ENCODE measurements at regions not wholly inside any gene's neighbourhood (a gene's known extent, or its start where the extent isn't known, plus 50 kb on each side); places are given as distances from the start of the nearest gene placed in this dataset.

DNA sequence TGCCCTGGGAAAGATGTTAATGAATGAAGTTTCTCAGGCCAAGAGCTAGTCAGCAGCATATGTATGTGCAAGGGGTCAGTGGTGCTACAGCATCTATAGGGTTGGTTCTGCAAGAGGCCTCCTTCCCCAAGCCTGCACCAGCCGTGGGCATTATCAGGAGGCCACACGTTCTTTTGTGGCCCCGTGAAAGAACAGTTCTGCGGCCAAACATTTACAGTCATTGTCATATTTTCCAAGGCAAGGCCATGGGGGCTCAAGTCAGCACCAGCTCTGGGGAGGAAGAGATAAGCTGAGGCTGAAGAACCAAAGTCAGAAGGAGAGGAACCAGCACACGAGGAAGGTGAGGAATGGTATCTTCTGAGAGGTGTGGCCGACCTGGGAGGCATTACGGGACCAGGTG is 54.4 kb upstream of the TMEM72 start:
- TF ChIP-seq, protein P1, sequence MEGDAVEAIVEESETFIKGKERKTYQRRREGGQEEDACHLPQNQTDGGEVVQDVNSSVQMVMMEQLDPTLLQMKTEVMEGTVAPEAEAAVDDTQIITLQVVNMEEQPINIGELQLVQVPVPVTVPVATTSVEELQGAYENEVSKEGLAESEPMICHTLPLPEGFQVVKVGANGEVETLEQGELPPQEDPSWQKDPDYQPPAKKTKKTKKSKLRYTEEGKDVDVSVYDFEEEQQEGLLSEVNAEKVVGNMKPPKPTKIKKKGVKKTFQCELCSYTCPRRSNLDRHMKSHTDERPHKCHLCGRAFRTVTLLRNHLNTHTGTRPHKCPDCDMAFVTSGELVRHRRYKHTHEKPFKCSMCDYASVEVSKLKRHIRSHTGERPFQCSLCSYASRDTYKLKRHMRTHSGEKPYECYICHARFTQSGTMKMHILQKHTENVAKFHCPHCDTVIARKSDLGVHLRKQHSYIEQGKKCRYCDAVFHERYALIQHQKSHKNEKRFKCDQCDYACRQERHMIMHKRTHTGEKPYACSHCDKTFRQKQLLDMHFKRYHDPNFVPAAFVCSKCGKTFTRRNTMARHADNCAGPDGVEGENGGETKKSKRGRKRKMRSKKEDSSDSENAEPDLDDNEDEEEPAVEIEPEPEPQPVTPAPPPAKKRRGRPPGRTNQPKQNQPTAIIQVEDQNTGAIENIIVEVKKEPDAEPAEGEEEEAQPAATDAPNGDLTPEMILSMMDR (IDR thresholded peaks at IDR 0.05), result no peak
- H3K36me3 Mint-ChIP-seq (ENCODE audit: low read depth), result no peaks in the 10 kb centered on the region
- H3K27me3 Mint-ChIP-seq (ENCODE audit: low read depth), result peaks cover 6% of the 10 kb centered on the region
- no peak overlapping the region for H3K27ac Mint-ChIP-seq (ENCODE audit: unreplicated experiment)
- DNase-seq (ENCODE audit: low spot score), result no peak
- no peaks in the 10 kb centered on the region for H3K9me3 Mint-ChIP-seq (ENCODE audit: low read depth)
- no peak overlapping the region for H3K4me3 Mint-ChIP-seq (ENCODE audit: unreplicated experiment)
- peaks cover 15% of the 10 kb centered on the region for H3K4me1 Mint-ChIP-seq (ENCODE audit: low read depth)

DNA sequence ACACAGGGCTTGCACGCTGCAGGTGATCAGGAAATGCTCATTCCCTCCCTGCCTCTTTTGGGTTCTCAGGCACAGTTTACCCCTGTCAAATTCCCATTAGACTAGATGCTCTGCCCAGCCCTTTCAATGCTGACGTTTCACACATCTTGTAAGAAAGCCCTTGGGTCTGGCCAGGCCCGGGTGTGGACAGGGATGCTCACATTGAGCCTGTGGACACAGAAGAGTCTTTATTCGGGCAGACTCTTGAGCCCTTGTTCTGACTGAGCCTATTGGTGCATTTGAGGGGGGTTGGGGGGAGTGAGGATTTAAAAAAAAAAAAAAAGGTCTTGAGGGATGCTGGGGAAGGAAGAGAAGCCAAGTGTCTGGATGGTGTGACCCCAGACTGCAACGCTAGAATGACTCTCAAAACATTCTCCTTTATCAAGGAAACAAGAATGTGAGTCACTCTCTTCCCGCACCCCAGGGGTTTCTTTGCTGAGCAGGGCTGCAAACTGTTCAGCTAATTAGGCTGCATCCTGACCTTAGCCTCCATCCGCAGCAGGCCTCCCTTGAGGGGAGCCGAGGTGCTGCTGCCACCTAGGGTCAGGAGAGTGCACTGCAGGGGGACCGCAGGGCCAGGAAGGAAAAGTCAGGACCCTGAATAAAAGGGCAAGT is 53.6 kb upstream of the TMEM72 start:
- Mint-ChIP-seq H3K4me1 (ENCODE audit: low read depth) (peaks cover 20% of the 10 kb centered on the region), H3K27ac (ENCODE audit: unreplicated experiment) (no peak overlapping the region), H3K36me3 (ENCODE audit: low read depth) (no peaks in the 10 kb centered on the region), H3K27me3 (ENCODE audit: low read depth) (peaks cover 6% of the 10 kb centered on the region), H3K4me3 (ENCODE audit: unreplicated experiment) (no peak overlapping the region), H3K9me3 (ENCODE audit: low read depth) (no peaks in the 10 kb centered on the region)
- TF ChIP-seq, protein P1 (IDR thresholded peaks at IDR 0.05), result peak; percentile 99
- no peak for DNase-seq (ENCODE audit: low spot score)

DNA sequence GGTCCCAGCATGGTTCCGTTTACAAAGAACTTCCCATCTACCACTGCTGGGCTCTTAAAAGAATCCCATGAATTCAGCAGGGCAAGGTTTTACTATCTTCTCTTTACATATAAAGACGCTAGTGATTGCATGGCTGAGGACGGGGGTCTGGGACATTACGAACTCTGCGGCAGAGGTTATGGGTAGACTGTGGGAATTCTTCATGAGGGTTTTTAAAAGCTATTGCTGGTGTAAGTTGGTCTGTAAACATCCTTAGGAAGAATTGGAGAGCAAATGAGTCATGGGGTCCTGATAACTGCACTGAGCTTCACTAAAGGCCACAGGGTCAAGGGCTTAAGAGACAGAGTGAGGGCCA is 53.1 kb upstream of the TMEM72 start:
- TF ChIP-seq, protein P1 (IDR thresholded peaks at IDR 0.05), result peak; percentile 65
- H3K4me3 Mint-ChIP-seq (ENCODE audit: unreplicated experiment), result no peak overlapping the region
- H3K9me3 Mint-ChIP-seq (ENCODE audit: low read depth), result no peaks in the 10 kb centered on the region
- no peaks in the 10 kb centered on the region for H3K36me3 Mint-ChIP-seq (ENCODE audit: low read depth)
- H3K27ac Mint-ChIP-seq (ENCODE audit: unreplicated experiment), result no peak overlapping the region
- DNase-seq (ENCODE audit: low spot score), result no peak
- peaks cover 21% of the 10 kb centered on the region for H3K4me1 Mint-ChIP-seq (ENCODE audit: low read depth)
- H3K27me3 Mint-ChIP-seq (ENCODE audit: low read depth), result peaks cover 6% of the 10 kb centered on the region

DNA sequence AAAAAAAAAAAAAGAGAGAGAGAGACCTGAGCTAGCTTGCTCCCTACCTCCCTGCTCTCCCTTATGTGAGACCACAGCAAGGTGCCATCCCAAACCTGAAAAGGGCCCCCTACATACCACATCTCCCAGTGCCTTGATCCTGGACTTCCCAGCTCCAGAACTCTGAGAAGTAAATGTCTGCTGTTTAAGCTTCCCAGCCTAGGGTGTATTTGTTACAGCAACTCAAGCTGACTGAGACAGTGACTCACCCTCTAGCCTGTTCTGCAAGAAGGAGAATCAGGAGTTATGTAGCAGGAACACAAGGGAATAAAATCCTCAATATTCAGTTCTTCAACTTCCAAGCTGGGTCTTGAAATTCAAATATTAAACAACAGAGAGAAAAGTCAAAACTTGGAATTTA is 52.1 kb upstream of the TMEM72 start:
- Mint-ChIP-seq H3K27me3 (ENCODE audit: low read depth) (peaks cover 7% of the 10 kb centered on the region), H3K36me3 (ENCODE audit: low read depth) (no peaks in the 10 kb centered on the region), H3K4me3 (ENCODE audit: unreplicated experiment) (no peak overlapping the region), H3K27ac (ENCODE audit: unreplicated experiment) (no peak overlapping the region), H3K4me1 (ENCODE audit: low read depth) (peaks cover 21% of the 10 kb centered on the region), H3K9me3 (ENCODE audit: low read depth) (no peaks in the 10 kb centered on the region)
- TF ChIP-seq, protein P1 (IDR thresholded peaks at IDR 0.05), result no peak
- DNase-seq (ENCODE audit: low spot score), result no peak

DNA sequence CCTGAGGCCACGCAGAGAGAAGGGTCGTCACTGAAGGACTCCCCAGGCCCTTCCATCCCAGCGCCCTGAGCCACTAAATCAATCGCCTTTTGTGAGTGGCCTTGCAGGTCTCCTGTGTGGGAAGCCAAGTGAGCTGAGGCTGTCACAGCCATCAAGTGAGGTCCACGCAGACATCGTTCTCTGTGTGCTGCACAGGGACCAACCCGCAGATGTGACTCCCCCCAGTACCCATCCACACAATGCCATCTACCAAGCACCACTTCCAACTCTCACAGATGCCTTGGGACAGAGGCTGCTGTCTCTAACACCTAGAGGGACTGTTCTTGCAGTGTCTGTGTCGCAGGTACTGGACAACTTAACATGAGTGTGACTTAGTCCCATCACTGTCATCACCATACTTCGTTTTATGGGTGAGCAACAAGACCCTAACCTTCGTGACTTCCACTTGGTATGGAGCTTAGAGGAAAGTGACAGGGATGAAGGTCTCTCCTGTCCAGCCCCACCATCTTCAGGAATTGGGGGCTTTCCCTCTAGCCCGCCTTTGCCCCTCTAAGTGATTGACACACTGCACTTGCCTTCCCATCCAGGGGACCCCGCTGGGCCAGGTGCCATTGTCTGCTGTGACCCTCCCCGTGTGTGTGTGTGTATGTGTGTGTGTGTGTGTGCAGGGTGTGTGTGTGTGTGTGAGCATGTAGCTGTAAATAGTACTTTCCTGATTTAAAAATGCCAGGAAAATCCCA is 51.4 kb upstream of the TMEM72 start:
- peaks cover 1% of the 10 kb centered on the region for H3K27me3 Mint-ChIP-seq (ENCODE audit: low read depth)
- no peak overlapping the region for H3K4me3 Mint-ChIP-seq (ENCODE audit: unreplicated experiment)
- peaks cover 27% of the 10 kb centered on the region for H3K4me1 Mint-ChIP-seq (ENCODE audit: low read depth)
- H3K27ac Mint-ChIP-seq (ENCODE audit: unreplicated experiment), result no peak overlapping the region
- no peak for DNase-seq (ENCODE audit: low spot score)
- TF ChIP-seq, protein P1 (IDR thresholded peaks at IDR 0.05), result no peak
- no peaks in the 10 kb centered on the region for H3K9me3 Mint-ChIP-seq (ENCODE audit: low read depth)
- no peaks in the 10 kb centered on the region for H3K36me3 Mint-ChIP-seq (ENCODE audit: low read depth)

Data from chondrocyte (in vitro differentiated cells).